Activated CD4-positive, alpha-beta T cell treated with anti-CD3 and anti-CD28 coated beads, Interleukin-2, amount 50 U/mL, for 48 hours (primary cell): ENCODE measurements at regions not wholly inside any gene's neighbourhood (a gene's known extent, or its start where the extent isn't known, plus 50 kb on each side); places are given as distances from the start of the nearest gene placed in this dataset.

ENCODE experiments used
- DNase-seq, 2 experiments: peaks; one replicate each; pipeline ENCODE4 v3.0.0-alpha.2; 2020

GRCh38 chr2:21451403-21451802, 327.6 kb downstream of the TDRD15 start:
- no peak for DNase-seq

- DNase-seq: no peak
Observed at GRCh38 chr2:21452263-21452662, 328.5 kb downstream of the TDRD15 start.

GRCh38 chr2:21452678-21453077, 328.9 kb downstream of the TDRD15 start:
- no peak for DNase-seq

DNA sequence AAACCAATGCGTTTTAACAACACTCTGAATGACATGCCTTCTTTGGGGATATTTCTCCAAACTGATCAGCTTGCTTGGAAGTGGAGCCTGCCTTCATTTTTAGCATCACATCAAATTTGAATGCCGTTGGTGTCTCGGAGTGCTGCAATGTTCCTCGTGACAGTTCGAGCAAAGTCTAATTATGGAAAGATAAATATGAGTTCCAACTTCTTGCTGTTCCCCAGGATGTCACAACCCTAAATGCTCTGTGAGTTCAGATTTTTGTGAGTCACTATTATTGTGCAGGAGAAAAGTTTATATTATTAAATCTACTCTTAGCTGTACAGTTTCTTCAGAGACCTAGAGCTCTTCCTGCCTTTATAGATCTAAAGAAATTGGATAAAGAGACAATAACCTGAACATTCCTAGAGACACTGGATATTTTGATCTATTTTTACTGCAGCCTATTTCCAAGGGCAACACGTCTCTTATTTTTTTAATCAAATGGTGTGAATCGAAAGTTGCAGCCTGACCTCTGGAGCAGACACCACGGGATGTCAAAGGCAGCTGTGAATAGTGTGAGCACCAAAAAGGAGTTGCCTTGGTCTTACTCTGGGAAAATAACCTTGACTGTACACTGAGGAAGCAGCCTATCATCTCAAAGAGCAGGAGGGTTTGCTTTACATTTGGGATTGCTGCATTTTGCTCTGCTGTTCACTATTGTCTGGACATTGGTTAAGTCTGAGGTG, 330.1 kb downstream of the TDRD15 start:
- no peak for DNase-seq

DNA sequence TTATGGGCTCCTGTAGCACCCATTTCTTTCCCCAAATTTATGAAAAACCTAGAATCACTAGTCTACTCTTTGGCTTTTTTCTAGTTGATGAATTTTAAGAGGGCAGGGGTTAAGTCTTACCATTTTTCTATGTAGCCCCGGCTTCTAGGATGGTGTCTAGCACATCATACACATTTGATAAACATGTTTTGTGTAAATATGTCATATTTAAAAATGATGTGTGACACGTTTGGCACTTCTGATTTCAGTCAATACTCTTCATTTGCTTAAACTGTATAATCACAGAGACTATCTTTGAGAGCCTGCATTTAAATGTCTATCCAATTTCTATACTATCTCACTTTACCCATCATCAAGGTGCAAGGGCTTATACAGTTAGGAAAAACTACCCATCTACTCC, 331.1 kb downstream of the TDRD15 start:
- no peak for DNase-seq

GRCh38 chr2:21461754-21462240, 338.0 kb downstream of the TDRD15 start:
- no peak for DNase-seq

- DNase-seq: no peak
Observed at GRCh38 chr2:21466341-21466927, 342.7 kb downstream of the TDRD15 start.

- no peak for DNase-seq
Observed at GRCh38 chr2:21467280-21467818, 343.6 kb downstream of the TDRD15 start.

GRCh38 chr2:21467910-21468309, 344.1 kb downstream of the TDRD15 start:
- DNase-seq: no peak

DNA sequence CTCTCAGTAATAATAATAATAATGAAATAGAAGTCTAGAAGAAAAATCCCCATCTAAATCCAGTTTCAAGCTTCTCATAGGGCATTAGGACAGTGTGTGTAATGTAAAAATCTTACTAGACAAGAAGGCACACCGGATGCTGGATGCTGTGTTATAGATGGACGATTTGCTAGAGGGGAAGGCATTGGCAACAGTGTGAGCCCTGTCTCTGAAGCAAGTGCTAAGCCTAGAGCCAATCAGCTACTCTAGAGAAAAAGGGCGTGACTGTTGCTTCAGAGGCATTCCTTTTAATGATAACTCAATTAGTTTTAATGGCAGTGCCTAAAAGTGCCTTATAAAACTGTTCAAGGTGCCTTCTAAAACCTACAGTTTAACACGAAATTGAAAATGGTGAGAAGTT, 344.9 kb downstream of the TDRD15 start:
- DNase-seq: no peak

- no peak for DNase-seq
Observed at GRCh38 chr2:21469158-21469557, 345.4 kb downstream of the TDRD15 start.

GRCh38 chr2:21469564-21469963, 345.8 kb downstream of the TDRD15 start:
- no peak for DNase-seq

DNA sequence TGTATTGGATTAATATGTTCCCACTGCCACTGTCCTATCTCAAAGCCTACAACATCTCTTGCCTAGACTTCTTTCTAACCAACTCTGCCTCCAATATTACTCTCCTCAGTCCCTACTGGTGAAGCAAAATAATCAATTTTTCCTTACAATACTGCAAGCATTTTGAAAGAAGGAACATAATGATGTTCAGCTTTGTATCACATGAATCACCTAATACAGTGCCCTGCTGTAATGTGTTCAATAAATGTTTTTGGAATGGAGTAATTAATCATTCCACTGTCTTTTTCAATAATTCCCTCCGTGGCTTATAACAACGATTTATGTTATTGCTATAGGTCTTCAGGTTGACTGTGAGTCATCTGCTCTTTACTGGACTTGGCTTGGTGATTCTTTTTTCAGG, 356.4 kb downstream of the TDRD15 start:
- DNase-seq: no peak

DNA sequence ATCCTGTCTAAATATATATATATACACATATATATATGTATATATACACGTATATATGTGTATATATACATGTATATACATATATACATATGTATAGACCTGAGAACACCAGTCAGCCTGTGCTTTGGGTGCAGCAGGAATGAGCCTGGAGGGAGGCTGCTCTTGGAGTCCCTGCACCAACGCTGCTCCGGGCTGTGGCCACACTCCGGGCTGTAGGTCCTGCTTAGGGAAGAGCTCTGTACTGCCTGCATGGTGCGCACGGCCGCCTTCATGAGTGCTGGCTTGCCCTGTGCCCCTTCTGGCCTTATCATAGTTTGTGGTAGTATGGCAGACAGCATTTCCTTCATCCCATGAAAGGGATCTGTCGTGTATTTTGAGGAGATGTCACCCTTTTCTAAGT, 360.9 kb downstream of the TDRD15 start:
- DNase-seq: no peak

GRCh38 chr2:21486445-21486844, 362.7 kb downstream of the TDRD15 start:
- no peak for DNase-seq

DNA sequence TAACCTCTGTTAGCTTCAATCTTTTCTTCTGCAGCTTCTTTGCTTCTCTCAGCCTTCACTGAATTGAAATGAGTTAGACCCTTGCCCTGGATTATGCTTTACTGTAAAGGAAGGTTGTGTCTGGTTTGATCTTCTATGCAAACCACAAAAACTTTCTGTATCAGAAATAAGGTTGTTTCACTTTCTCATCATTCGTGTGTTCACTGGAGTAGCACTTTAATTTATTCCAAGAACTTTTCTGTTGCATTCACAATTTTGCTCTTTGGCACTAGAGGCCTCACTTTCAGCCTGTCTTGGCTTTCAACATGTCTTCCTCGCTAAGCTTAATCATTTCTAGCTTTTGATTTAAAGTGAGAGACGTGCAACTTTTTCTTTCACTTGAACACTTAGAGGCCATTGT, 365.3 kb downstream of the TDRD15 start:
- DNase-seq: no peak

- DNase-seq: no peak
Observed at GRCh38 chr2:21498016-21498415, 374.2 kb downstream of the TDRD15 start.

DNA sequence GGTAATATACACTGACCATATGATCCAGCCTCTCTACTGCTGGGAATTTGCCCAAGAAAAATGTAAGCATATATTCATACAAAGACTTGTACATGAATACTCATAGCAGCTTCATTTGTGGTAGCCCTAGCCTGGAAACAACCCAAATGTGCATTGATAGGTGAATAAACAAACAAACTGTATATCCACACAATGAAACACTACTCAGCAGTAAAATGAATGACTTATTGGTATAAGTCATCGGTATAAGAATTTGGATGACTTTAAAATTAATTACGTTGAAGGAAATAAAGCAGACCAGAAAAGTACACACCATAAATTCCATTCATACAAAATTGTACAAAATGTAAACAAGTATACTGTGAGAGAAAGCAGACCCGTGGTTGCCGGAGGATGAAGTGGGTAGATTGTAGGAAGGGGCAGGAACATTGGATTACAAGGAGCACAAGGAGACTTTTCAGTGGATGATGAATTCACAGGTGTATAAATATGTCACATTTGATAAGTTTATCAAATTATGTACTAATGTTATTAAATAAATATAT, 376.7 kb downstream of the TDRD15 start:
- DNase-seq: no peak

DNA sequence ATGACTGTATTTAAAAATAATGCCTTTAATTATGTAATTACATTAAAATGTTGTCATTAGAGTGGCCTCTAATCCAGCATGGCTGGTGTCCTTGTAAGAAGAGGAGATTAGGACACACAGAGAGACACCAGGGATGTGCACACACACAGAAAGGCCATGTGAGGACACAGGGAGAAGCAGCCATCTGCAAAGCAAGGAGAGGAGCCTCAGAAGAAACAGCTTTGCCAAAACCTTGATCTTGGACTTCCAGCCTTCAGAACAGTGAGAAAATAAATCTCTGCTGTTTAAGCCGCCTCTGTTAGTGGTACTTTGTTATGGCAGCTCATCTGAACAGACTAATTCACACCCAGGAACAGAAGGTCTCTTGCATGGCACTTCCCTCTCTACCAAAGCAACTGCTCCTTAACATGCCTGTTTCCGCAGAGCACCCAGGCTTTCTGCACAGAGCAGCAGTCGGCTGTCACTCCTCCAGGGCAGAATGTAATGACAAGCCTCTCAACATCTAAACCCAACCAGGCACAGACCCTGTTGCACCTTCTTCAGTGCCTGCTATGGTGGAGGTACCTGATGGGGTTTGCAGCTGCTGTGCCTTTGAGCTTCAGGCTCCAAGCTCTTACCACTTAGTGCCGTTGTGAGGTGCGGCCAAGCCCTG, 377.7 kb downstream of the TDRD15 start:
- no peak for DNase-seq

DNA sequence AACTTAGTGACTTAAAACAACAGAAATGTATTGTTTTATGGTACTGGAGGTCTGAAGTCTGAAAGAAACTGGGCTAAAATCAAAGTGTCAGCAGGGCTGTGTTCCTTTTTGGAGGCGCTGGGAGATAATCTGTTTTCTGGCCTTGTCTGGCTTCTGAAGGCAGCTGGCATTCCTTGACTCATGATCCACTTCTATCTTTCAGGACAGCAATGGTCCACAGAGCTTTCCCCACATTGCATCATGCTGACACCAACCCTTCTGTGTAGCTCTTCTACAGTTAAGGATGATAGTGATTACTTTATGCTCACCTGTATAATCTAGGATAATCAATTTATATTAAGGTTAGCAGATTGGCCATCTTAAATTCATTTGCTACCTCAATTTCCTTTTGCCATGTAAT, 392.1 kb downstream of the TDRD15 start:
- no peak for DNase-seq

GRCh38 chr2:21519412-21519811, 395.6 kb downstream of the TDRD15 start:
- no peak for DNase-seq

GRCh38 chr2:21519821-21520220, 396.1 kb downstream of the TDRD15 start:
- DNase-seq: no peak

DNA sequence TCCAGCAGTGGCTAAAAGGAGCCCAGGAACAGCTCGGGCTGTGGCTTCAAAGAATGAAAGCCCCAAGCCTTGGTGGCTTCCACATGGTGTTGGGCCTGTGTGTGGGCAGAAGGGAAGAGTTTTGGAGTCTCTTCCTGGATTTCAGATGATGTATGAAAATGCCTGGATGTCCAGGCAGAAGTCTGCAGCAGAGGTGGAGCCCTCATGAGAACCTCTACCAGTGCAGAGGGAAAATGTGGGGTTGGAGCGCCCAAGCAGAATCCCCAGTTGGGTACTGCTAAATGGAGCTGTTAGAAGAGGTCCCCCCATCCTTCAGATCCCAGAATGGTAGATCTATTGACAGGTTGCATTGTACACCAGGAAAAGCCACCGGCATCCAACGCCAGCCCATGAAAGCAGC, 412.1 kb downstream of the TDRD15 start:
- DNase-seq: no peak

DNA sequence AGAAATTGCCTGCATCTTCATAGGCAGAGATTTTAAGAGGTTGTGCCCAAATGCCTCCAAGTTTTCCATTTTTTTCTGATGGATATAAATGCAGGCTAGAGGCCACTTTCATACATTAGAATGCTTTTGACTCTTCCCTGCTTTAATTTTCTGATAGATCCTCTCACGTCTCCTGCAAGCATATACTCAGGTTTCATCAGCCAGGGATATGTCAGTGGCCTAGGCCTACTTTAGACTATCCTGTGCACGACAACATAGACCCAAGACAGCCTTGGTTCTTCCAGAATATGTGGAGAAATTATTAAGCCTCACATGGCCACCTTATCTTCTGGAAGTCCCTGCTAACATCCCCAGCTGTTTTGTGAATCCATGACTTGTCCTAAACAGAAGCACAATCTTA, 415.9 kb downstream of the TDRD15 start:
- no peak for DNase-seq
